Mesenchymal stem cell (in vitro differentiated cells and primary cell): ENCODE measurements at regions not wholly inside any gene's neighbourhood (a gene's known extent, or its start where the extent isn't known, plus 50 kb on each side); places are given as distances from the start of the nearest gene placed in this dataset.

ENCODE experiments used
- DNase-seq: peaks from one replicate; pipeline ENCODE4 v3.0.0-alpha.2; 2013
- H2AFZ ChIP-seq: one replicate; pipeline ENCODE4 v1.6.1; 2013; ENCODE audit warnings: low read depth, mild to moderate bottlenecking, control low read depth, inconsistent platforms, low read length, moderate library complexity
- H2AK5ac ChIP-seq: 2 replicates; pipeline ENCODE4 v1.6.1; 2013; ENCODE audit warnings: low read length, moderate library complexity, mild to moderate bottlenecking, inconsistent platforms; ENCODE audit not compliant: severe bottlenecking
- H2BK120ac ChIP-seq: one replicate; pipeline ENCODE4 v1.6.1; 2013; ENCODE audit warnings: low read depth, mild to moderate bottlenecking, inconsistent platforms, low read length, moderate library complexity
- H2BK12ac ChIP-seq, 2 experiments: one replicate each; pipeline ENCODE4 v1.6.1; 2013; ENCODE audit warnings: inconsistent platforms in 2 of 2, low read length in 2 of 2, mild to moderate bottlenecking in 2 of 2, moderate library complexity in 2 of 2, control low read depth in 1 of 2
- H2BK15ac ChIP-seq: one replicate; pipeline ENCODE4 v1.6.1; 2013; ENCODE audit warnings: mild to moderate bottlenecking, low read depth, inconsistent platforms; ENCODE audit not compliant: poor library complexity, severe bottlenecking
- H2BK5ac ChIP-seq: 2 replicates; pipeline ENCODE4 v1.6.1; 2013; ENCODE audit warnings: low read depth, mild to moderate bottlenecking, low read length, control low read depth, inconsistent platforms; ENCODE audit not compliant: poor library complexity, severe bottlenecking
- H3K14ac ChIP-seq, 2 experiments: one replicate each; pipeline ENCODE4 v1.6.1; 2013; ENCODE audit warnings: inconsistent platforms in 2 of 2, low read length in 2 of 2, control low read depth in 1 of 2, mild to moderate bottlenecking in 1 of 2, moderate library complexity in 1 of 2
- H3K18ac ChIP-seq, 2 experiments: one replicate each; pipeline ENCODE4 v1.6.1; 2013; ENCODE audit warnings: inconsistent platforms in 2 of 2, low read length in 2 of 2, control low read depth in 1 of 2, low read depth in 1 of 2, mild to moderate bottlenecking in 1 of 2
- H3K23ac ChIP-seq, 2 experiments: one replicate each; pipeline ENCODE4 v1.6.1; 2013; ENCODE audit warnings: inconsistent platforms in 2 of 2, low read length in 2 of 2, mild to moderate bottlenecking in 2 of 2, moderate library complexity in 2 of 2, control low read depth in 1 of 2
- H3K27ac ChIP-seq: 2 replicates; pipeline ENCODE4 v1.5.1; 2013; ENCODE audit warnings: mild to moderate bottlenecking, moderate library complexity, low read length, control low read depth, inconsistent platforms; ENCODE audit not compliant: poor library complexity, severe bottlenecking
- H3K27me3 ChIP-seq, 2 experiments: 2 replicates each; pipeline versions ENCODE4 v1.6.1 to v1.7.0; 2013; ENCODE audit warnings: low read length in 2 of 2, mild to moderate bottlenecking in 2 of 2, moderate library complexity in 2 of 2, control low read depth in 1 of 2, inconsistent platforms in 1 of 2; ENCODE audit not compliant: control insufficient read depth in 1 of 2, insufficient read depth in 1 of 2
- H3K36me3 ChIP-seq, 2 experiments: 2 replicates each; pipeline versions ENCODE4 v1.6.1 to v1.7.0; 2013; ENCODE audit warnings: low read length in 2 of 2, control low read depth in 1 of 2, inconsistent platforms in 1 of 2, low read depth in 1 of 2, mild to moderate bottlenecking in 1 of 2; ENCODE audit not compliant: insufficient read depth in 2 of 2, control insufficient read depth in 1 of 2
- H3K4ac ChIP-seq, 2 experiments: one replicate each; pipeline ENCODE4 v1.6.1; 2013; ENCODE audit warnings: inconsistent platforms in 2 of 2, low read length in 2 of 2, mild to moderate bottlenecking in 2 of 2, moderate library complexity in 2 of 2, control low read depth in 1 of 2, low read depth in 1 of 2
- H3K4me1 ChIP-seq: 2 replicates; pipeline ENCODE4 v1.6.1; 2013; ENCODE audit warnings: low read depth, low read length, control low read depth; ENCODE audit not compliant: control insufficient read depth, insufficient read depth
- H3K4me2 ChIP-seq: 2 replicates; pipeline ENCODE4 v1.6.1; 2013; ENCODE audit warnings: low read length, mild to moderate bottlenecking, inconsistent platforms; ENCODE audit not compliant: poor library complexity, severe bottlenecking
- H3K4me3 ChIP-seq, 2 experiments: 2 replicates each; pipeline versions ENCODE4 v1.5.1 to v1.7.0; 2013; ENCODE audit warnings: low read length in 2 of 2, mild to moderate bottlenecking in 2 of 2, control low read depth in 1 of 2, low read depth in 1 of 2; ENCODE audit not compliant: insufficient read depth in 1 of 2
- H3K79me1 ChIP-seq: replicated peaks from 2 replicates; pipeline ENCODE4 v1.6.1; 2013; ENCODE audit warnings: mild to moderate bottlenecking, control low read depth, low read length, inconsistent platforms; ENCODE audit not compliant: poor library complexity, severe bottlenecking
- H3K9ac ChIP-seq: 2 replicates; pipeline ENCODE4 v1.7.0; 2013; ENCODE audit warnings: mild to moderate bottlenecking, low read length, moderate library complexity
- H3K9me3 ChIP-seq: 2 replicates; pipeline ENCODE4 v1.7.0; 2013; ENCODE audit warnings: mild to moderate bottlenecking, low read length; ENCODE audit not compliant: control insufficient read depth
- H4K8ac ChIP-seq: one replicate; pipeline ENCODE4 v1.6.1; 2013; ENCODE audit warnings: inconsistent platforms, mild to moderate bottlenecking, low read length, moderate library complexity
- H4K91ac ChIP-seq: one replicate; pipeline ENCODE4 v1.6.1; 2013; ENCODE audit warnings: mild to moderate bottlenecking, low read length, inconsistent platforms
- WGBS: methylation state at CpG from one replicate; pipeline ENCODE4 v1.1.7; 2013; ENCODE audit warnings: mixed read lengths; 5-methylcytosine and 5-hydroxymethylcytosine counted together

GRCh38 chrX:1035206-1035605 lies 177.2 kb downstream of the CRLF2 start:
- Histone ChIP-seq H3K9me3 (peaks cover 14% of the 10 kb centered on the region), H3K4ac (no peak overlapping the region), H3K23ac (no peak overlapping the region), H4K91ac (no peak overlapping the region), H2BK12ac (no peak overlapping the region), H3K4me1 (no peaks in the 10 kb centered on the region), H3K36me3 (no peaks in the 10 kb centered on the region), H3K14ac (no peak overlapping the region), H2BK5ac (no peak overlapping the region), H2AK5ac (no peak overlapping the region), H3K27ac (no peak overlapping the region), H3K18ac (no peak overlapping the region), H3K9ac (no peak overlapping the region), H3K27me3 (no peaks in the 10 kb centered on the region), H2BK120ac (no peak overlapping the region), H3K4me3 (no peak overlapping the region), H3K79me1 (no peaks in the 10 kb centered on the region), H4K8ac (no peak overlapping the region), H2BK15ac (no peak overlapping the region), H2AFZ (no peak overlapping the region), H3K4me2 (no peak overlapping the region)
- 85% methylated on average over 18 of the region's 19 CpGs for WGBS
- DNase-seq: no peak

DNA sequence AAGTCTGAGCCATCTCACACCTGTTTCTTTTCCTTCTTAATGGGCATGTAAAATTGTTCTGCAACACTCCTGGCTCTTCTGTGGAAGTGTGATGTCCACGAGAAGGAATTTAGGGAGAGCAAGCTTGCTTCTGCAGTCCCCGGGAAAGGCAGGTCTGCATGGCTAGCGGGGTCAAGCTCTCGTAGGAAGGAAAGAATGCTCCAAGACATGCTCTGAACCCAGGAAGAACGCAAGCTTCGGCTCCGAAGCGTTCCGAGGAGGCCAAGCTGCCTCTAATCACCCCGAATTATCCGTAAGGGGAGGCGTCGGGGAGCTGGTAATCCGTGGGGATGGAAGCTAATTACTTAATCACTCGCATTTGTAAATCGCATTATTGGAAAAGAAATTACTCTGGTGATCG lies 177.7 kb downstream of the CRLF2 start:
- H3K14ac ChIP-seq: no peak overlapping the region
- no peak overlapping the region for H3K27ac ChIP-seq
- no peaks in the 10 kb centered on the region for H3K36me3 ChIP-seq
- no peak overlapping the region for H3K4me2 ChIP-seq
- no peak overlapping the region for H3K4ac ChIP-seq
- DNase-seq: no peak
- H3K9ac ChIP-seq: no peak overlapping the region
- H2BK5ac ChIP-seq: no peak overlapping the region
- no peak overlapping the region for H2BK15ac ChIP-seq
- H3K23ac ChIP-seq: no peak overlapping the region
- no peaks in the 10 kb centered on the region for H3K4me1 ChIP-seq
- H2BK120ac ChIP-seq: no peak overlapping the region
- no peak overlapping the region for H4K8ac ChIP-seq
- no peaks in the 10 kb centered on the region for H3K79me1 ChIP-seq
- no peak overlapping the region for H4K91ac ChIP-seq
- H3K27me3 ChIP-seq: no peaks in the 10 kb centered on the region
- H3K4me3 ChIP-seq: no peak overlapping the region
- H3K9me3 ChIP-seq: peaks cover 9% of the 10 kb centered on the region
- no peak overlapping the region for H2AFZ ChIP-seq
- 84% methylated on average over 15 of the region's 17 CpGs for WGBS
- H3K18ac ChIP-seq: no peak overlapping the region
- H2BK12ac ChIP-seq: no peak overlapping the region
- H2AK5ac ChIP-seq: no peak overlapping the region

DNA sequence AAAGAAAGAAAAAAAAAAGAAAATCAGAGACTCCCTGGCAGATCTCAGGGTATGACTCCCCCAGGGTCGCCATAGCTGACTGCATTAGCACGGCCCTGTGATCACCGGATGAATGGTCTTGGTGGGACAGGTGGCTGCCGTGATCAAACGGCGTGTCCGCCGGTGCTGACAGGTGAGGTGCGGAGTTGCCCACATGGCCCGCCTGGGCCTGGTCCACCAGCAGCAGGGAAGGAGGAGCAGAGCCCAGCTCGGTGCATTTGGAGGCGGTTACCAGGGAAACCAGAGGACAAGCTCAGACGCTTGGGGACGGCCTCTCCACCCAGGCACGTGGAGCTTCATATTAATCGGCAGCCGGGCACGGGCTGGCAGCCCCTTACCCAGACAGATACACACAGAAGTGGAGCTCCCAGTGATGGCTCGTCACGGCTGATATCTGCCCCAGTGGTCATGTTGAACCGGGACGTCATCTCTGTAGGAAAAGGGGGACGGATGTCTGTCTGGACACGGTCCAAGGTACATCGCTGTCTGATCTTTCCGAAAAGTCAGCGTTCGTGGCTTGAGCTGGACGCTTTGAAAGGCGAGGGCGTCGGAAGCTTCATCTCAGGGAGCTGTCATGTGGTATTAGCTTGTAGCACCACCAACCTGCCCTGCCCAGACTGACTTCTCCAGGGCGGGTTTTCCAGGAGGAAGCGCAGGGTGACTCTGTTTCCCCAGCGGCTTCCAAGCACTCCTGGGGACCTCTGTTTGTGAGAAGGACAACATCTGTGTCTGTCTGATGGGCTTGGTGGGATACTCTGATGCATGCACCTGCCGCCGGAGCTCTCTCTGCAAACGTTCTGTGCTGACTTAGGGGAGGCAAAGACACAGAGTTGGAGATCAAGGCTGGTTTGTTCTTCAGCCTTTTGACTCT lies 180.7 kb downstream of the CRLF2 start:
- no peak overlapping the region for H3K23ac ChIP-seq
- H3K9me3 ChIP-seq: peaks cover 4% of the 10 kb centered on the region
- no peak overlapping the region for H4K91ac ChIP-seq
- H3K18ac ChIP-seq: no peak overlapping the region
- 87% methylated on average over 38 of the region's 38 CpGs for WGBS
- no peaks in the 10 kb centered on the region for H3K27me3 ChIP-seq
- no peaks in the 10 kb centered on the region for H3K36me3 ChIP-seq
- no peak overlapping the region for H4K8ac ChIP-seq
- no peak overlapping the region for H3K9ac ChIP-seq
- H2BK12ac ChIP-seq: no peak overlapping the region
- no peak overlapping the region for H3K4me3 ChIP-seq
- H2BK120ac ChIP-seq: no peak overlapping the region
- no peak overlapping the region for H3K27ac ChIP-seq
- no peak for DNase-seq
- no peak overlapping the region for H2BK15ac ChIP-seq
- H3K4ac ChIP-seq: no peak overlapping the region
- H2BK5ac ChIP-seq: no peak overlapping the region
- H2AK5ac ChIP-seq: no peak overlapping the region
- H3K4me1 ChIP-seq: no peaks in the 10 kb centered on the region
- no peak overlapping the region for H3K14ac ChIP-seq
- no peaks in the 10 kb centered on the region for H3K79me1 ChIP-seq
- no peak overlapping the region for H2AFZ ChIP-seq
- no peak overlapping the region for H3K4me2 ChIP-seq

DNA sequence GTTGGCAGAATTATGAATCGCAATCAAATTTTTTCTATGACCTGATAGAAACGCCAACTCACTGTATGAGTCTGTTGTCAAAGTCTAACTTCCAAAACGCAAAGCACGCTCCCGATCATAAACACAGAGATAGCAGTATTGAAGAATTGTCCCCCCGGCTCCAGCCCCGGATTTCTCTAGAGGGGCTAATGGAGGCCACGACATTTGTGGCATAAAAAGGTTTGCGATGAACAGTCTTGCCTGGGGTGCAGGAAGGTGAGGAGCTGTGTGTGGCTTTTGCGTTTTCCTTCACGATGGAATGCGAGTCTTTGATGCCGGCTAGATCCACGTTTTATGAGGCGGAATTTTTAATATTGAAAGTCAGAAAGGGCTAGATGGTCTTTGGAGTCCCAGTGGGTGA lies 183.0 kb downstream of the CRLF2 start:
- H3K14ac ChIP-seq: no peak overlapping the region
- H3K9me3 ChIP-seq: peaks cover under 1% of the 10 kb centered on the region
- no peak overlapping the region for H3K23ac ChIP-seq
- no peak overlapping the region for H3K4me2 ChIP-seq
- H3K4me3 ChIP-seq: no peak overlapping the region
- H3K27ac ChIP-seq: no peak overlapping the region
- H3K4me1 ChIP-seq: no peaks in the 10 kb centered on the region
- no peak overlapping the region for H4K91ac ChIP-seq
- no peak overlapping the region for H2BK15ac ChIP-seq
- no peak for DNase-seq
- H3K18ac ChIP-seq: no peak overlapping the region
- WGBS: 83% methylated on average over 15 of the region's 15 CpGs
- H3K36me3 ChIP-seq: no peaks in the 10 kb centered on the region
- H2AK5ac ChIP-seq: no peak overlapping the region
- H2BK12ac ChIP-seq: no peak overlapping the region
- no peaks in the 10 kb centered on the region for H3K27me3 ChIP-seq
- no peak overlapping the region for H4K8ac ChIP-seq
- H3K9ac ChIP-seq: no peak overlapping the region
- H3K79me1 ChIP-seq: no peaks in the 10 kb centered on the region
- H2BK120ac ChIP-seq: no peak overlapping the region
- no peak overlapping the region for H2AFZ ChIP-seq
- H2BK5ac ChIP-seq: no peak overlapping the region
- H3K4ac ChIP-seq: no peak overlapping the region
